Ovary (tissue), 7 donors: ENCODE measurements at regions not wholly inside any gene's neighbourhood (a gene's known extent, or its start where the extent isn't known, plus 50 kb on each side); places are given as distances from the start of the nearest gene placed in this dataset.

Experiments used
- DNase-seq, 5 donors: peaks; one replicate each; pipeline ENCODE4 v3.0.0-alpha.2; 2019 to 2020
- H3K27ac ChIP-seq, 2 donors: fragments of 200-600 bp; one replicate each; pipeline versions ENCODE4 v1.5.1 to v1.8.0; 2019 to 2022
- H3K27me3 ChIP-seq: fragments of 200-600 bp; one replicate; pipeline ENCODE4 v1.8.0; 2022
- H3K36me3 ChIP-seq: fragments of 200-600 bp; sonication (generic); one replicate; pipeline ENCODE4 v1.5.1; 2019
- H3K4me1 ChIP-seq: one replicate; pipeline ENCODE4 v1.8.1; 2013; ENCODE audit warnings: mild to moderate bottlenecking, moderate library complexity; ENCODE audit not compliant: insufficient read depth
- H3K4me3 ChIP-seq: fragments of 200-600 bp; sonication (generic); one replicate; pipeline ENCODE4 v1.5.1; 2017
- H3K9me3 ChIP-seq, 2 donors: fragments of 200-600 bp in 1 of 2; sonication (generic) in 1 of 2; one replicate each; pipeline versions ENCODE4 v1.5.1 to v1.8.1; 2013 to 2019; ENCODE audit warnings: mild to moderate bottlenecking in 1 of 2, moderate library complexity in 1 of 2
- EP300 ChIP-seq: sonication (generic); formaldehyde crosslinking; IDR thresholded peaks from one replicate; pipeline ENCODE4 v1.6.1; 2017; ENCODE audit warnings: antibody characterized with exemption
- POLR2A ChIP-seq: fragments of 450-650 bp; IDR thresholded peaks from one replicate; pipeline ENCODE4 v1.6.1; 2017; ENCODE audit warnings: antibody characterized with exemption, mild to moderate bottlenecking, moderate library complexity
- WGBS, 3 donors: extraction: QIAGEN DNeasy Blood & Tissue Kit in 1 of 3; methylation state at CpG; one replicate each; pipeline versions ENCODE4 v1.1.5 to v1.1.7; 2013 to 2017; 5-methylcytosine and 5-hydroxymethylcytosine counted together
- intact Hi-C, 4 donors: fragments of 100-400 bp; cut with DNase I; formaldehyde crosslinking; loops; one replicate each; pipeline versions ENCODE4 v1.11.0 to v1.15.1; 2022 to 2023
- TF ChIP-seq, protein P1 (sequence below), 3 donors: fragments of 450-650 bp in 2 of 3; fragments of 200-600 bp in 1 of 3; IDR thresholded peaks; one replicate each; pipeline versions ENCODE4 v1.5.1 to v1.8.0; 2016 to 2022; ENCODE audit warnings: antibody characterized with exemption in 3 of 3, mild to moderate bottlenecking in 1 of 3
- donor health status: DM: no; HTN: no; CAD: no; lungs with moderate emphysema.
- donor health status: DM: no; HTN: no; CAD: no.
- donor health status: Bipolar disorder and iron deficiency.
- donor health status: DM: no; HTN: no; CAD: no.
- donor health status: DM: yes; HTN: yes; CAD: no.

DNA sequence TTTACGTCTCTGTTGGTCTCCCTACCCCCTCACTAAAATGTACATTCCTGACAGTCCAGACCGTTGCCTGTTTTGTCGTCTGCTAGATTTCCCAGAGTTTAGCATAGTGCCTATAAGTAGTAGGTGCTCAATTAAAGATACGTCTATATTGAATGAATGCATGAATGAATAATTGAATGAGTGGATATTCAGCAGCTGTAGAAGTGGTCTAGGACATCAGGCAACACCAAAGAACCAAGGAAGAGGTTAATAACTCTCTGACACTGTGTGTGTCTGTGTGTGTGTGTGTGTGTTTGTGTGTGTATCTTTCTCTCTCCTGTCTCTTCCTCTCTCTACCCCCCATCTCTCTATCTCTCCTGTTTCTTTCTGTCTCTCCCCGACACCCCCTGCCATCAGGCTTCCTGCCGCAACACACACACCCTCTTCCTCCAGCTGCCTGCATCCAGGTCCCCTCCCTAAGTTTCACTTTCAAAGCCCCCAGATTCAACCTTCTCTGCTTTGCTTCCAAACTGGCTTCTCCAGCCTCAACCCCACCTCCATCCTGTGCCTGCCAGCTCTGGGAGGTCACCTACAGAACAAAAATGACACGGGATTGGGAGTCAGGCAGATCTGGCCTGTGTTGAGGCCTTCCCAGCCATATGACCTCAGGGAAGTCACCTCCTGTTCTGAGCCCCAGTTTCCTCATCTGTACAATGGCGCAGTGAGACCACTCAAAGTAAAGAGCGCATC, 119.9 kb upstream of the NCOR2 start:
- Histone ChIP-seq H3K27me3 (no peaks in the 10 kb centered on the region), H3K4me1 (peaks cover 13% of the 10 kb centered on the region), H3K36me3 (no peaks in the 10 kb centered on the region), H3K9me3 (no peaks in the 10 kb centered on the region), H3K27ac (peak overlapping the region in 1 of 2 donors; percentile 13), H3K4me3 (no peak overlapping the region)
- no peak for DNase-seq
- TF ChIP-seq EP300 (no peak), POLR2A (no peak)
- TF ChIP-seq, protein P1, sequence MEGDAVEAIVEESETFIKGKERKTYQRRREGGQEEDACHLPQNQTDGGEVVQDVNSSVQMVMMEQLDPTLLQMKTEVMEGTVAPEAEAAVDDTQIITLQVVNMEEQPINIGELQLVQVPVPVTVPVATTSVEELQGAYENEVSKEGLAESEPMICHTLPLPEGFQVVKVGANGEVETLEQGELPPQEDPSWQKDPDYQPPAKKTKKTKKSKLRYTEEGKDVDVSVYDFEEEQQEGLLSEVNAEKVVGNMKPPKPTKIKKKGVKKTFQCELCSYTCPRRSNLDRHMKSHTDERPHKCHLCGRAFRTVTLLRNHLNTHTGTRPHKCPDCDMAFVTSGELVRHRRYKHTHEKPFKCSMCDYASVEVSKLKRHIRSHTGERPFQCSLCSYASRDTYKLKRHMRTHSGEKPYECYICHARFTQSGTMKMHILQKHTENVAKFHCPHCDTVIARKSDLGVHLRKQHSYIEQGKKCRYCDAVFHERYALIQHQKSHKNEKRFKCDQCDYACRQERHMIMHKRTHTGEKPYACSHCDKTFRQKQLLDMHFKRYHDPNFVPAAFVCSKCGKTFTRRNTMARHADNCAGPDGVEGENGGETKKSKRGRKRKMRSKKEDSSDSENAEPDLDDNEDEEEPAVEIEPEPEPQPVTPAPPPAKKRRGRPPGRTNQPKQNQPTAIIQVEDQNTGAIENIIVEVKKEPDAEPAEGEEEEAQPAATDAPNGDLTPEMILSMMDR (IDR thresholded peaks at IDR 0.05), result no peak
- intact Hi-C loops, result loop anchor here in 2 of 4 donors (10.0 kb wide), 1 partner anchor 123 kb away; the partner anchor contains the start of gene NCOR2 (in 2 of the 2)
- WGBS, 3 donors, result 69 to 79% (median 71%) methylated on average over 9 of the region's 9 CpGs

DNA sequence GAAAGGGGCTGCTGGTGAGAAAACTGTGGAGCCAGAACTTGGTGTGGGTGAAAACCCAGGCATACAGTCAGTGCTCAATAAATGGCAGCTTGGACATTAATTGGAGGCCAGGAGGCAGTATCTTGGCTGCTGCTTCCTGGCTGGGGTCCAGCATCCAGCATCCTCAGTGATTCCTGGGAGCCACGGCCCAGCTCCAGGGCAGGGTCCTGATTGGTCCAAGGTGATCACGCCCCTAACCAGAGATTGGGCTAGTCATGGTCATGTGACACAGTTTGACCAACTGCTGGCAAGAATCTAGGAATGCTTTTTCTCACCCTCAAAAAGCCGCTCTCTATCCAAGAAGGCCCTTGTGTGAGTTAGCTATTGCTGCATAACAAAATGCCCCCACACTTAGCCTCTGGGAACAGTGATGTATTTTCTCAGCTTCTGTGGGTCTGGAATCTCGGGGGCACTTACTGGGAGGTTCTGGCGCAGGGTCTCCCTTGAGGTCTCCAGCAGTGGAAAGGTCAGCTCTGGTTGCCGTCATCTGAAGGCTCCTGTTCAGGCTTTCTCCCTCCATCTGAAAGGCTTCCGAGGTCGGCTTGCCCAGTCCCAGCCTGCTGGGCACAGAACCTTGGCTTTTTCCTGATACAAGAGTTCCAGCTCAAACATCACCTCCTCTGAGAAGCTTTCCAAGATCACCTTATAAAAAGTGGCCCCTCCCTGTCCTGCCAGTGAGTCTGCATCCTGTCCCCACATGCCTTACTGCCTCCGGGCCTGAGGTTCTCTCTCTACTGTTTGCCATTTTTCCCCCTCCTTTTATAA, 119.2 kb upstream of the NCOR2 start:
- intact Hi-C loops, result loop anchor here in 2 of 4 donors (10.0 kb wide), 1 partner anchor 122 kb away; the partner anchor contains the start of gene NCOR2 (in 2 of the 2)
- Histone ChIP-seq H3K36me3 (no peaks in the 10 kb centered on the region), H3K27ac (peak overlapping the region in 1 of 2 donors; percentile 67), H3K4me3 (no peak overlapping the region), H3K27me3 (no peaks in the 10 kb centered on the region), H3K9me3 (no peaks in the 10 kb centered on the region), H3K4me1 (peaks cover 13% of the 10 kb centered on the region)
- WGBS, 3 donors, result 77 to 88% (median 84%) methylated on average over 9 of the region's 9 CpGs
- DNase-seq, result peak in 2 of 5 donors; percentile 58 to 64
- TF ChIP-seq EP300 (no peak), POLR2A (no peak)
- TF ChIP-seq, protein P1 (IDR thresholded peaks at IDR 0.05), result no peak

DNA sequence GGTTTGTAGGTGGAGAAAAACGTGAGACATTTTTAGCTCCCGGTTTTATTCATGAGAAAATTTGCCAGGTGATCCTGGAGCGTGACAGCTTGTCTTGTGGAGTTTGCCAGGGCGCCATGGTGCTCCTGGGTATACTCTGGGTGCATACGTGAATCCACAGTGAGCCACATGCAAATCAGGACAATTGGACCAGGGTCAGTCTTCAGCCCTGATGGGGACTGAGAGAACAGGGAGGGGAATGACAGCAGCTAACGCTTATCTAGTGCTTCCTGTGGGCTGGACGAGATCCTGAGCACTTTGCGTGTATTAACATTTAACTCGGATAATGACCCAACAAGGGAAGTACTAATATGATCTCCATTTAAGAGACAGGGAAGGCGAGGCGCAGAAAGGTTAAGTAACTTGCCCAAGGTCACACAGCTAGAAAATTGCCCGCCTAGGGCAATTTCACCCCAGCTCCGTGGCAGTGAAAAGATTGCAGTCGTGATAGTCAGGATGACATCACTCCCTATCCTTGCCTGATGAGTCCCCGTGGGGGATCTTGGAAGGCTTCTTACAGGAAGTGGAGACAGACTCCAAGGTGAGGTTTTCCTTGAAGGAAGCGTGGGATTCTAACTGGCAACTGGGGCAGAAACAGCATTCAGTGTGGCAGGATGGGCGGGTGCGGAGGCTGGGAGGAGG, 118.4 kb upstream of the NCOR2 start:
- H3K9me3 ChIP-seq, result no peaks in the 10 kb centered on the region
- intact Hi-C loops, result loop anchor here in 2 of 4 donors (10.0 kb wide), 1 partner anchor 121 kb away; the partner anchor contains the start of gene NCOR2 (in 2 of the 2)
- H3K36me3 ChIP-seq, result no peaks in the 10 kb centered on the region
- H3K27me3 ChIP-seq, result no peaks in the 10 kb centered on the region
- no peak overlapping the region for H3K4me3 ChIP-seq
- H3K4me1 ChIP-seq, result peaks cover 13% of the 10 kb centered on the region
- peak overlapping the region in 1 of 2 donors; percentile 67 for H3K27ac ChIP-seq
- DNase-seq, result peak in 1 of 5 donors; percentile 28
- TF ChIP-seq POLR2A (no peak), EP300 (no peak)
- TF ChIP-seq, protein P1 (IDR thresholded peaks at IDR 0.05), result no peak
- 35 to 41% (median 37%) methylated on average over 18 of the region's 18 CpGs for WGBS, 3 donors
